ENCODE measurements at regions not wholly inside any gene's neighbourhood (a gene's known extent, or its start where the extent isn't known, plus 50 kb on each side); places are given as distances from the start of the nearest gene placed in this dataset.

- no peaks in the 10 kb centered on the region for H3K27me3 ChIP-seq (ENCODE audit: control insufficient read depth, insufficient read depth, low read length)
- no peaks in the 10 kb centered on the region for H3K4me1 ChIP-seq (ENCODE audit: control insufficient read depth, insufficient read depth, low read length)
- no peak overlapping the region for H3K4me3 ChIP-seq (ENCODE audit: low read depth, low read length)
- H3K9ac ChIP-seq (ENCODE audit: low read depth, low read length) = no peak overlapping the region
- no peaks in the 10 kb centered on the region for H3K36me3 ChIP-seq (ENCODE audit: control insufficient read depth, insufficient read depth, low read length)
- no peaks in the 10 kb centered on the region for H3K9me3 ChIP-seq (ENCODE audit: control insufficient read depth, insufficient read depth, low read length)
Measured at GRCh38 chr13:53638040-53638439, 609.4 kb downstream of the OLFM4 start.

- H3K9me3 ChIP-seq (ENCODE audit: control insufficient read depth, insufficient read depth, low read length) = no peaks in the 10 kb centered on the region
- H3K36me3 ChIP-seq (ENCODE audit: control insufficient read depth, insufficient read depth, low read length) = no peaks in the 10 kb centered on the region
- no peaks in the 10 kb centered on the region for H3K4me1 ChIP-seq (ENCODE audit: control insufficient read depth, insufficient read depth, low read length)
- no peaks in the 10 kb centered on the region for H3K27me3 ChIP-seq (ENCODE audit: control insufficient read depth, insufficient read depth, low read length)
- H3K9ac ChIP-seq (ENCODE audit: low read depth, low read length) = no peak overlapping the region
- H3K4me3 ChIP-seq (ENCODE audit: low read depth, low read length) = no peak overlapping the region
Measured at GRCh38 chr13:53642306-53642705, 613.7 kb downstream of the OLFM4 start.

DNA sequence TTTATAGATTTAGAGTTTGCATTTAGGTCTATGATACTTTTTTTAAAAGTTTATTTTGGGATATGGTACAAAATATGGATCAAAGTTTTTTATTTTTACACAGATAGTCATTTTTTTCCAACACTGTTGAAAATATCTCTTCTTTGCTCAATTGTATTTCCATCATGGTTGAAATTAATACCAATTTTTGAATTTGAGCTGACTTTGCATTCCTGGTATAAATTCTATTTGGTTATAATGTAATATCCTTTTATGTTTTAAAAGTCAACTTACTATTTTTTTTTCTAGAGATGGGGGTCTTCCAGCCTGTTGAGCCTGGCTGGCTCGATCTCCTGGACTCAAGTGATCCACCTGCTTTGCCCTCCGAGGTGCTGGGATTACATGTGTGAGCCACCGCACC, 620.1 kb downstream of the OLFM4 start:
- Histone ChIP-seq H3K4me1 (ENCODE audit: control insufficient read depth, insufficient read depth, low read length) (no peaks in the 10 kb centered on the region), H3K9ac (ENCODE audit: low read depth, low read length) (no peak overlapping the region), H3K36me3 (ENCODE audit: control insufficient read depth, insufficient read depth, low read length) (no peaks in the 10 kb centered on the region), H3K9me3 (ENCODE audit: control insufficient read depth, insufficient read depth, low read length) (no peaks in the 10 kb centered on the region), H3K4me3 (ENCODE audit: low read depth, low read length) (no peak overlapping the region), H3K27me3 (ENCODE audit: control insufficient read depth, insufficient read depth, low read length) (no peaks in the 10 kb centered on the region)

DNA sequence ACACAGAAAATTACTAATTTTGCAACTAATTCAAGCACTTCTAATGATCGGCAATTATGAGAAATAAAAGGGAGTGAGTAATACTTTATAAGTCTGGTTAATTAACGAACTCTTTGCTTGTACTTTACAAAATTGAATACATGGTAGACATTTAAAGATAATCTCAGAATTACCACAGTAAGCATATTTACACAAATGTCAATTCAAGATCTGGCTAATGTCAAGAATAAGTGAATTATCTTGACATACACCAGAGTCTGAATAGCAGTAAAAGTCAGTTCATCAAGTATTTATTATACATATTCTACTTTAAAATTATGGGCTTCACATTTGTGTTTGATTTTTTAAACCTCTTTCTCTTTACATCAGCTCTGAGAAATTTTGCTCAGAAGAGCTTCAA, 643.4 kb downstream of the OLFM4 start:
- Histone ChIP-seq H3K4me3 (ENCODE audit: low read depth, low read length) (no peak overlapping the region), H3K36me3 (ENCODE audit: control insufficient read depth, insufficient read depth, low read length) (no peaks in the 10 kb centered on the region), H3K9ac (ENCODE audit: low read depth, low read length) (no peak overlapping the region), H3K27me3 (ENCODE audit: control insufficient read depth, insufficient read depth, low read length) (no peaks in the 10 kb centered on the region), H3K4me1 (ENCODE audit: control insufficient read depth, insufficient read depth, low read length) (no peaks in the 10 kb centered on the region), H3K9me3 (ENCODE audit: control insufficient read depth, insufficient read depth, low read length) (no peaks in the 10 kb centered on the region)

GRCh38 chr13:53683146-53683545, 654.5 kb downstream of the OLFM4 start:
- Histone ChIP-seq H3K4me1 (ENCODE audit: control insufficient read depth, insufficient read depth, low read length) (no peaks in the 10 kb centered on the region), H3K9me3 (ENCODE audit: control insufficient read depth, insufficient read depth, low read length) (no peaks in the 10 kb centered on the region), H3K4me3 (ENCODE audit: low read depth, low read length) (no peak overlapping the region), H3K27me3 (ENCODE audit: control insufficient read depth, insufficient read depth, low read length) (no peaks in the 10 kb centered on the region), H3K9ac (ENCODE audit: low read depth, low read length) (no peak overlapping the region), H3K36me3 (ENCODE audit: control insufficient read depth, insufficient read depth, low read length) (no peaks in the 10 kb centered on the region)

DNA sequence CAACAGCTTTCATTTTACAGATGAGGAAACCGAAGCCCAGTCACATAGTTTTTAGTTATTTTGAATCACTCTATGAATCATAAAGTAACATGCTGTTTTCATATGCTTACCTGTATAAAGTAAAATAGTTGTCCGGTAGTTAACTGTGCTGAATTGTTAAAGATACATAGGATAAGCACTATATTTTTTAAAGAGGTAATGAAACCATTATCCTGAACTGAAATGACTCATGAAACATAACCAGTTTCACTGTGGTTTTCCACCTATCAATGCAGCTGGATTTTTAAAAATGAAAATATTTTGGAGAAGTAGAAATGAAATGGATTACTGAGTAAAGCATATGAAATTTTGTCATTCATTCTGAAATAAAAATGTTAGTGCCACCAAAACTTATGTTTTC, 655.0 kb downstream of the OLFM4 start:
- no peak overlapping the region for H3K9ac ChIP-seq (ENCODE audit: low read depth, low read length)
- H3K27me3 ChIP-seq (ENCODE audit: control insufficient read depth, insufficient read depth, low read length) = no peaks in the 10 kb centered on the region
- H3K9me3 ChIP-seq (ENCODE audit: control insufficient read depth, insufficient read depth, low read length) = no peaks in the 10 kb centered on the region
- no peaks in the 10 kb centered on the region for H3K36me3 ChIP-seq (ENCODE audit: control insufficient read depth, insufficient read depth, low read length)
- H3K4me1 ChIP-seq (ENCODE audit: control insufficient read depth, insufficient read depth, low read length) = no peaks in the 10 kb centered on the region
- H3K4me3 ChIP-seq (ENCODE audit: low read depth, low read length) = no peak overlapping the region

GRCh38 chr13:53691417-53691816, 662.8 kb downstream of the OLFM4 start:
- Histone ChIP-seq H3K9ac (ENCODE audit: low read depth, low read length) (no peak overlapping the region), H3K4me1 (ENCODE audit: control insufficient read depth, insufficient read depth, low read length) (peaks cover 9% of the 10 kb centered on the region), H3K4me3 (ENCODE audit: low read depth, low read length) (no peak overlapping the region), H3K9me3 (ENCODE audit: control insufficient read depth, insufficient read depth, low read length) (no peaks in the 10 kb centered on the region), H3K36me3 (ENCODE audit: control insufficient read depth, insufficient read depth, low read length) (no peaks in the 10 kb centered on the region), H3K27me3 (ENCODE audit: control insufficient read depth, insufficient read depth, low read length) (no peaks in the 10 kb centered on the region)

GRCh38 chr13:53694814-53695532, 666.4 kb downstream of the OLFM4 start:
- Histone ChIP-seq H3K27me3 (ENCODE audit: control insufficient read depth, insufficient read depth, low read length) (no peaks in the 10 kb centered on the region), H3K9ac (ENCODE audit: low read depth, low read length) (no peak overlapping the region), H3K36me3 (ENCODE audit: control insufficient read depth, insufficient read depth, low read length) (no peaks in the 10 kb centered on the region), H3K4me3 (ENCODE audit: low read depth, low read length) (no peak overlapping the region), H3K9me3 (ENCODE audit: control insufficient read depth, insufficient read depth, low read length) (no peaks in the 10 kb centered on the region), H3K4me1 (ENCODE audit: control insufficient read depth, insufficient read depth, low read length) (peaks cover 9% of the 10 kb centered on the region)

GRCh38 chr13:53703371-53704080, 674.9 kb downstream of the OLFM4 start:
- Histone ChIP-seq H3K36me3 (ENCODE audit: control insufficient read depth, insufficient read depth, low read length) (no peaks in the 10 kb centered on the region), H3K4me1 (ENCODE audit: control insufficient read depth, insufficient read depth, low read length) (no peaks in the 10 kb centered on the region), H3K4me3 (ENCODE audit: low read depth, low read length) (no peak overlapping the region), H3K9ac (ENCODE audit: low read depth, low read length) (no peak overlapping the region), H3K27me3 (ENCODE audit: control insufficient read depth, insufficient read depth, low read length) (no peaks in the 10 kb centered on the region), H3K9me3 (ENCODE audit: control insufficient read depth, insufficient read depth, low read length) (no peaks in the 10 kb centered on the region)

GRCh38 chr13:53719281-53719680, 690.7 kb downstream of the OLFM4 start:
- peaks cover 4% of the 10 kb centered on the region for H3K9me3 ChIP-seq (ENCODE audit: control insufficient read depth, insufficient read depth, low read length)

DNA sequence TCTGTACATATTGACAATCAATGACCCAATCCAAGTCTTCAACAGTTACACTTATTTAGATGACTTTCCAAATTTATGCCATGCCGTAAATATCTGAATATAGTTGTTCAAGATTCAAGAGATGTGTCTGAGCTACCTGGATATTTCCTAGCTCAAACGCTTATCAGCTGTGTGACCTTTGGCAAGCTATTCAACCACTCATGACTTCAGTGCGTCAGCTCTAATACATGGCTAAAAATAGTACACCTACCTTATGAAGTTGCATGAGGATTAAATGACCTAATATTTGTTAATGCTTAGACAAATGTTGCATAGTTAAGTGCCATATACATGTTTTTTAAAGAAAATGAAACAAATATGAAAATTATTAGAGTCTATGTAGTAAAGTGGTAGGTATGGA, 704.1 kb downstream of the OLFM4 start:
- no peak overlapping the region for H3K4me3 ChIP-seq (ENCODE audit: low read depth, low read length)
- H3K27me3 ChIP-seq (ENCODE audit: control insufficient read depth, insufficient read depth, low read length) = no peaks in the 10 kb centered on the region
- H3K4me1 ChIP-seq (ENCODE audit: control insufficient read depth, insufficient read depth, low read length) = no peaks in the 10 kb centered on the region
- H3K9ac ChIP-seq (ENCODE audit: low read depth, low read length) = no peak overlapping the region
- H3K36me3 ChIP-seq (ENCODE audit: control insufficient read depth, insufficient read depth, low read length) = no peaks in the 10 kb centered on the region
- no peaks in the 10 kb centered on the region for H3K9me3 ChIP-seq (ENCODE audit: control insufficient read depth, insufficient read depth, low read length)

More at GRCh38 chr13:53719281-53719680, 690.7 kb downstream of the OLFM4 start:
- Histone ChIP-seq H3K4me3 (ENCODE audit: low read depth, low read length) (no peak overlapping the region), H3K4me1 (ENCODE audit: control insufficient read depth, insufficient read depth, low read length) (no peaks in the 10 kb centered on the region), H3K36me3 (ENCODE audit: control insufficient read depth, insufficient read depth, low read length) (no peaks in the 10 kb centered on the region), H3K9ac (ENCODE audit: low read depth, low read length) (no peak overlapping the region), H3K27me3 (ENCODE audit: control insufficient read depth, insufficient read depth, low read length) (no peaks in the 10 kb centered on the region)

- no peak overlapping the region for H3K9ac ChIP-seq (ENCODE audit: low read depth, low read length)
- H3K27me3 ChIP-seq (ENCODE audit: control insufficient read depth, insufficient read depth, low read length) = no peaks in the 10 kb centered on the region
- H3K4me1 ChIP-seq (ENCODE audit: control insufficient read depth, insufficient read depth, low read length) = no peaks in the 10 kb centered on the region
- H3K9me3 ChIP-seq (ENCODE audit: control insufficient read depth, insufficient read depth, low read length) = no peaks in the 10 kb centered on the region
- H3K36me3 ChIP-seq (ENCODE audit: control insufficient read depth, insufficient read depth, low read length) = no peaks in the 10 kb centered on the region
- H3K4me3 ChIP-seq (ENCODE audit: low read depth, low read length) = no peak overlapping the region
Measured at GRCh38 chr13:53743906-53744305, 715.3 kb downstream of the OLFM4 start.
